A549 (cell line): ENCODE measurements at regions not wholly inside any gene's neighbourhood (a gene's known extent, or its start where the extent isn't known, plus 50 kb on each side); places are given as distances from the start of the nearest gene placed in this dataset.

Experiments used
- CTCF ChIP-seq: fragments of >200 bp; sonication (Bioruptor Twin); formaldehyde crosslinking; IDR thresholded peaks from 3 replicates; pipeline ENCODE4 v1.5.1; 2016
- ELK1 ChIP-seq: fragments of 150-350 bp; IDR thresholded peaks from 2 replicates; pipeline ENCODE4 v1.6.1; 2014; ENCODE audit warnings: low read depth, mild to moderate bottlenecking, low read length
- EP300 ChIP-seq, 2 experiments: fragments of >200 bp; sonication (Bioruptor Twin); formaldehyde crosslinking; IDR thresholded peaks; 2 replicates in 1 of 2; 3 replicates in 1 of 2; pipeline ENCODE4 v1.6.1; 2016 to 2017
- FOSB ChIP-seq: fragments of 250-450 bp; sonication (Bioruptor Pico); IDR thresholded peaks from 2 replicates; pipeline ENCODE4 v1.5.0; 2020; ENCODE audit warnings: mild to moderate bottlenecking, moderate library complexity
- HDAC2 ChIP-seq: fragments of 200-600 bp; sonication (generic); IDR thresholded peaks from 2 replicates; pipeline ENCODE4 v1.6.1; 2016
- JUN ChIP-seq, 2 experiments: fragments of >200 bp; sonication (Bioruptor Twin); formaldehyde crosslinking; IDR thresholded peaks; 2 replicates in 1 of 2; 3 replicates in 1 of 2; pipeline ENCODE4 v1.6.1; 2016 to 2017
- JUNB ChIP-seq: fragments of >200 bp; sonication (Bioruptor Twin); formaldehyde crosslinking; IDR thresholded peaks from 2 replicates; pipeline ENCODE4 v1.6.1; 2016
- MAX ChIP-seq: IDR thresholded peaks from 2 replicates; pipeline ENCODE4 v1.6.1; 2012
- NR3C1 ChIP-seq: fragments of >200 bp; sonication (Bioruptor Twin); formaldehyde crosslinking; IDR thresholded peaks from 3 replicates; pipeline ENCODE4 v1.6.1; 2017
- POLR2A ChIP-seq: IDR thresholded peaks from 2 replicates; pipeline ENCODE4 v1.6.1; 2012; ENCODE audit warnings: mild to moderate bottlenecking, low read length
- RAD21 ChIP-seq, 2 experiments: fragments of >200 bp in 1 of 2; sonication (Bioruptor Twin) in 1 of 2; formaldehyde crosslinking in 1 of 2; IDR thresholded peaks in 1 of 2; conservative IDR thresholded peaks in 1 of 2; 2 replicates in 1 of 2; 3 replicates in 1 of 2; pipeline ENCODE4 v1.6.1; 2012 to 2018; ENCODE audit warnings: inconsistent platforms in 1 of 2
- RFX5 ChIP-seq: fragments of 450-650 bp; IDR thresholded peaks from 2 replicates; pipeline ENCODE4 v1.7.1; 2014; ENCODE audit warnings: antibody characterized with exemption, mild to moderate bottlenecking, moderate library complexity
- SREBF2 ChIP-seq: fragments of 450-650 bp; IDR thresholded peaks from 2 replicates; pipeline ENCODE4 v1.6.1; 2014; ENCODE audit warnings: mild to moderate bottlenecking, moderate library complexity
- USF2 ChIP-seq: fragments of 450-650 bp; IDR thresholded peaks from 2 replicates; pipeline ENCODE4 v1.6.1; 2014; ENCODE audit warnings: antibody characterized with exemption

- TF ChIP-seq POLR2A (no peak), CTCF (no peak), EP300 (IDR thresholded peaks at IDR 0.05) (no peak), SREBF2 (no peak), USF2 (no peak), FOSB (CRISPR knock-in tag) (no peak), NR3C1 (no peak), HDAC2 (no peak), MAX (no peak), RFX5 (no peak), ELK1 (no peak), JUN (IDR thresholded peaks at IDR 0.05) (no peak), RAD21 (conservative IDR thresholded peaks at IDR 0.05 in 1 of 2, IDR thresholded peaks at IDR 0.05 in 1 of 2) (no peak), JUNB (no peak)
These were observed 63.7 kb upstream of the PSMD7 start for GRCh38 chr16:74232806-74233465.
